ENCODE measurements at regions not wholly inside any gene's neighbourhood (a gene's known extent, or its start where the extent isn't known, plus 50 kb on each side); places are given as distances from the start of the nearest gene placed in this dataset.

GRCh38 chr20:60589623-60590022, 631.4 kb downstream of the CDH26 start:
- TF ChIP-seq ZNF37A (tag by site-specific recombination; IDR thresholded peaks at IDR 0.05), result no peak
- no peak for TF ChIP-seq ZEB2 (tag by site-specific recombination; IDR thresholded peaks at IDR 0.05)
- no peak for TF ChIP-seq CTCF (tag by site-specific recombination; IDR thresholded peaks at IDR 0.05)
- no peak for TF ChIP-seq MEIS1 (CRISPR knock-in tag; IDR thresholded peaks at IDR 0.05; ENCODE audit: borderline replicate concordance)
- no peak for TF ChIP-seq ZBTB20 (tag by site-specific recombination; IDR thresholded peaks at IDR 0.05)
- TF ChIP-seq ZNF274 (IDR thresholded peaks at IDR 0.05; ENCODE audit: low read length), result no peak
- TF ChIP-seq ZNF274 (tag by site-specific recombination; IDR thresholded peaks at IDR 0.05; ENCODE audit: borderline replicate concordance), result no peak
- TF ChIP-seq ZNF335 (tag by site-specific recombination; conservative IDR thresholded peaks at IDR 0.05), result no peak
- no peak for TF ChIP-seq ZNF239 (tag by site-specific recombination; IDR thresholded peaks at IDR 0.05)
- no peak for TF ChIP-seq ATF2 (tag by site-specific recombination; IDR thresholded peaks at IDR 0.05; ENCODE audit: low read depth)
- TF ChIP-seq ZNF639 (tag by site-specific recombination; IDR thresholded peaks at IDR 0.05), result no peak
- TF ChIP-seq ZNF791 (tag by site-specific recombination; IDR thresholded peaks at IDR 0.05), result no peak
- TF ChIP-seq KLF10 (tag by site-specific recombination; IDR thresholded peaks at IDR 0.05), result no peak
- no peak for TF ChIP-seq ZBTB17 (tag by site-specific recombination; IDR thresholded peaks at IDR 0.05)
- no peak for TF ChIP-seq ZNF776 (tag by site-specific recombination; IDR thresholded peaks at IDR 0.05; ENCODE audit: borderline replicate concordance)

All from HEK293 (cell line).